ENCODE measurements at regions not wholly inside any gene's neighbourhood (a gene's known extent, or its start where the extent isn't known, plus 50 kb on each side); places are given as distances from the start of the nearest gene placed in this dataset.

DNA sequence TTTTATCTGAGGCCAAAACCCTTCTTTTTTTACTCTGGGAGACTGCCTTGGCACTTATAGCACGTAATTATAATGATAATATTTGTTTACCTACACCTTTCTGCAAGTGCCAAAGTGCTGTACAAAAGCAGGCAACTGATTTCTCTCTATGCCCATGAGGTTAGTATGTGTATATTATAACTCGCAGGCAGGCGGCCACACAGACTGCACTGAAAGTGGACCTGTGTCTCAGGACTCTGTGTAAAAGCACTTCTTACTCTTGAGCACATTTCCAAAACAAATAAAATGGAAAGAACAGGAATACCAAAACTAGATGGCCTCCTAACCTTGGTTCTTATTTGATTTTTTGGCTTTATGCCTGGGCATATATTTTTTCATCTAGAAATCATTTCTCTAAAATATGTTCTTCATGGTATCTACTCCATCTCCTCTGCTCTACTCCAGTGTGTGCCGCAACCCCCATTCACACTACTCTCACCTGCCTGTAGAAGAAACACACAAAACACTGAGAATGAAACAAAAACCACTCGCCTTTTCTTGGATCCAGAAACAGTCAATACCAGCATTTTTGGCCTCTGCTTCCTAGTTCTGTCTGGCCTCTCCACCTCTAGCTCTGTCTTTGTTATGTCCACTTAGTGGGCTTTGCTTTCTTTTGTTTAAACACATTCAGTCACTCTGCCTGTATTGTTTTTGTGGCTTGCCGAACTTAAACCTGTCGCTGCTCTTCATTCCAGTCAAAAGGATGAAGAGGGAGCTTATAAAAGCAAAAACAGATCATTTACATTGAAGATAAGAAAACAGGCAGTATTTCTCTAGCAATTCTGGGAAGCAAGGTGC lies 934.5 kb upstream of the TENM3 start:
- no peak for TF ChIP-seq CTCF (IDR thresholded peaks at IDR 0.05; ENCODE audit: control insufficient read depth, insufficient read depth, low read depth, low read length, missing control alignments)
- no peak for DNase-seq (ENCODE audit: low read depth)
- no peak overlapping the region for H3K4me3 ChIP-seq (ENCODE audit: control insufficient read depth, low read depth, low read length)

DNA sequence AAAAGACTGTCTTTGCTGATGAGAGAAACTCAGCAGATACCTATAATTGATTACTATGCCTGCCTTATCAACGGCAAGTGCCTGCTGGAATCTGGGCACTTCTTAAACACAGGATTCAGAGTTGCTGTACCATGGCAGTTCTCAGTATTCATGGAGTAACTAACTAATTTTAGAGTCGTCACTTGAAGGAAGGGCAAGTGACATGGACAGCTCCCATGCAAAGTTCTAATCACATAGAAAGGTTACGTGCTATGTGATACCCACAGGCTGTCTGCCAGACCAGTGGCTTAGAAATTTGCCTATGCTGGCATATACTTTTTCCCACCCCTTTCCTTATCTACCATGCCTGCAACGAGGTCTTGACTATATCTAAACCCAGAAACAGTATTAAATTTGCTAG lies 931.1 kb upstream of the TENM3 start:
- no peak for DNase-seq (ENCODE audit: low read depth)
- H3K4me3 ChIP-seq (ENCODE audit: control insufficient read depth, low read depth, low read length): no peak overlapping the region
- no peak for TF ChIP-seq CTCF (IDR thresholded peaks at IDR 0.05; ENCODE audit: control insufficient read depth, insufficient read depth, low read depth, low read length, missing control alignments)

DNA sequence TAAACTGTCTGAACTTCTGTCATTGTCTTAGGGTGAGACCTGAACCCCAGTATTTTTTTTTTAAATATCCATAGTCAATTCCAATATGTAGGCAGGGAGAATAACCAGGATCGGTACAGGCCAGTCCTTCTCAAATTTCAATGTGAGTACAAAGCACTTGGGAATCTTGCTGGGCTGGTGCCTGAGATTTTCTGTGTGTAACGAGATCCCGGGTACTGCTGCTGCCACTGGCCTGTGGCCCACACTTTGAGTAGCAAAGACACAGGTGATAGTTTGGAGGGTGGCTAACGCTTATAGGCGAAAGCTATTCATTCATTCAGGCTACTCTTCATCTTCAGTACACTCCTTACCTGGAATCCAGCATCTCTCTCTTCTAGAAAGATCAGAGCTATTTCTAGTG lies 923.6 kb upstream of the TENM3 start:
- H3K4me3 ChIP-seq (ENCODE audit: control insufficient read depth, low read depth, low read length): no peak overlapping the region
- DNase-seq (ENCODE audit: low read depth): no peak
- TF ChIP-seq CTCF (IDR thresholded peaks at IDR 0.05; ENCODE audit: control insufficient read depth, insufficient read depth, low read depth, low read length, missing control alignments): no peak

GRCh38 chr4:181323061-181323460 lies 920.1 kb upstream of the TENM3 start:
- H3K4me3 ChIP-seq (ENCODE audit: control insufficient read depth, low read depth, low read length): no peak overlapping the region
- TF ChIP-seq CTCF (IDR thresholded peaks at IDR 0.05; ENCODE audit: control insufficient read depth, insufficient read depth, low read depth, low read length, missing control alignments): no peak
- DNase-seq (ENCODE audit: low read depth): no peak

DNA sequence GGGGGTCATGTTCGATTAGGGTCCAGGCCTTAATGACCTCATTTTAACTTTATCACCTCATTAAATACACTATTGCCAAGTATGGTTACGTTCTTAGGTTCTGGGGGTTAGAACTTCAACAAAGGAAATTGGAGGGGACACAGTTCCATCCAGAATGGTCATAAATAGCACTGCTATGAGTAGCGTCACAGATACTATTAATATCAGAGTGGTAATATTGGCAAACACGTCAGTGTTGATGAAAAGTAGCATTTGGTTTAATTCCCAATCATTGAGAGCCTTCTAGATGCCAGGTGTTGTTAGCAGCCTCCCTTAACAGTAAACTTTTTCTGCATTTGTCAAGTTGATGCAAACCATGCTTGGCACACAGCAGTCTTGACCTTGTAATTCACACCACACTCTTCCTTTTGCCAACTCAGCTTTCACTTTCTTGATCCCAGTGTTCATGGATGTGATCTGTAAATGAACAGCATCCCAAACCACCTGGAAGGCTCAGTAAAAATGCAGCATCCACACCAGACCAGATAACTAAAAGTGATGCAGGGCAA lies 912.5 kb upstream of the TENM3 start:
- no peak for DNase-seq (ENCODE audit: low read depth)
- no peak for TF ChIP-seq CTCF (IDR thresholded peaks at IDR 0.05; ENCODE audit: control insufficient read depth, insufficient read depth, low read depth, low read length, missing control alignments)
- H3K4me3 ChIP-seq (ENCODE audit: control insufficient read depth, low read depth, low read length): no peak overlapping the region

DNA sequence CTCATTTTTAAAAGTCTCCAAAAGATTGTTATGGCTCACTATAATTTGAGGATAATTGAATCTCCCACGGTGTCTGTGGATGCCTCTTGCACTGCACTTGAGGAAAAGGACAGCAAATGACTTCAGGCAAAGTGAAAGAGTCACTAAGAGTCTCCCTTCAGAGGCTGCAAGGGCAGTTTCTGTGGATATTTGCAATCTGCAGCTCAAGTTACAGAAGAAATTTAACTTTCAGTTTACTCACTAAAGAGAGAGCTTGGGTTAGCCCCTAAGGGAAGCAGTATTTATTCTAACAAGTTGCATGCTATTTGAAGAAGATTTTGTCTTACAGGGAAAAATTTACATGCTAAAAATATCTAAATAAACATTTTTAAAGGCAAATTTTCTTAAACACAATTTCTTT lies 912.0 kb upstream of the TENM3 start:
- no peak for DNase-seq (ENCODE audit: low read depth)
- no peak overlapping the region for H3K4me3 ChIP-seq (ENCODE audit: control insufficient read depth, low read depth, low read length)
- no peak for TF ChIP-seq CTCF (IDR thresholded peaks at IDR 0.05; ENCODE audit: control insufficient read depth, insufficient read depth, low read depth, low read length, missing control alignments)

Measured in AG09309 (cell line).